ENCODE measurements at regions not wholly inside any gene's neighbourhood (a gene's known extent, or its start where the extent isn't known, plus 50 kb on each side); places are given as distances from the start of the nearest gene placed in this dataset.

DNA sequence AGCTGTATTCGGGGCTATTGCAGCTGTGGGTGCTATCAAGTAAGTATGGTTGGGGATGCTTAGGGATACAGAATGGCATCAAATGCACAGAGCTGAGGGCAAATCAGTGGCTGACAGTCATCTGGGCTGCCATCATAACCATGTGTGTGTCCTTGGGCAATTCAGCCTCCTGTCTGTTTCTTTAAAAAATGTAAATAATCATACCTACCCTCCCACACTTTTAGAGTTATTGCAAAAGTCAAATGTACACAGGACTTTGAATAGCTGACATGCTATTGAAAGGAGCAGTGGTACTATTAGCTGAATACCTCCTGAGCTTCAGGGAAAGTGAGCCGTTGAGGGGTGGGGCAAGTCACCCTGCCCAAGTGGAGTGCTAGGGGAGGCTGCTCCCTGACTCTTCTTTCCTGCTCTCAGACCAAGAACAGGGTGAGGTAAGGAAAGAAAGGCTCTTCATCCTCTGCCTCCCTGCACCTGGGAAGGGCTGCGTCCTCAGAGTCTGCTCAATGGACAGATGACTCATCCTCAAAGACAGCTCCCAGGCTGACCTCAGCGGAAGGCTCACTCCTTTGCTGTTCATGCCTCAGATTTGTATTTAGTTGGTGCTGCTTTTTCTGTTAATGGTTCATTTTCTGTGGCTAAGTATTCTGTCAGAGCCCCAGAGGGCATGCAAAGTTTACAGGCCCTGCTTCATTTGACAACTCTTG is 54.9 kb upstream of the BZW1 start:
- TF ChIP-seq, protein P1, sequence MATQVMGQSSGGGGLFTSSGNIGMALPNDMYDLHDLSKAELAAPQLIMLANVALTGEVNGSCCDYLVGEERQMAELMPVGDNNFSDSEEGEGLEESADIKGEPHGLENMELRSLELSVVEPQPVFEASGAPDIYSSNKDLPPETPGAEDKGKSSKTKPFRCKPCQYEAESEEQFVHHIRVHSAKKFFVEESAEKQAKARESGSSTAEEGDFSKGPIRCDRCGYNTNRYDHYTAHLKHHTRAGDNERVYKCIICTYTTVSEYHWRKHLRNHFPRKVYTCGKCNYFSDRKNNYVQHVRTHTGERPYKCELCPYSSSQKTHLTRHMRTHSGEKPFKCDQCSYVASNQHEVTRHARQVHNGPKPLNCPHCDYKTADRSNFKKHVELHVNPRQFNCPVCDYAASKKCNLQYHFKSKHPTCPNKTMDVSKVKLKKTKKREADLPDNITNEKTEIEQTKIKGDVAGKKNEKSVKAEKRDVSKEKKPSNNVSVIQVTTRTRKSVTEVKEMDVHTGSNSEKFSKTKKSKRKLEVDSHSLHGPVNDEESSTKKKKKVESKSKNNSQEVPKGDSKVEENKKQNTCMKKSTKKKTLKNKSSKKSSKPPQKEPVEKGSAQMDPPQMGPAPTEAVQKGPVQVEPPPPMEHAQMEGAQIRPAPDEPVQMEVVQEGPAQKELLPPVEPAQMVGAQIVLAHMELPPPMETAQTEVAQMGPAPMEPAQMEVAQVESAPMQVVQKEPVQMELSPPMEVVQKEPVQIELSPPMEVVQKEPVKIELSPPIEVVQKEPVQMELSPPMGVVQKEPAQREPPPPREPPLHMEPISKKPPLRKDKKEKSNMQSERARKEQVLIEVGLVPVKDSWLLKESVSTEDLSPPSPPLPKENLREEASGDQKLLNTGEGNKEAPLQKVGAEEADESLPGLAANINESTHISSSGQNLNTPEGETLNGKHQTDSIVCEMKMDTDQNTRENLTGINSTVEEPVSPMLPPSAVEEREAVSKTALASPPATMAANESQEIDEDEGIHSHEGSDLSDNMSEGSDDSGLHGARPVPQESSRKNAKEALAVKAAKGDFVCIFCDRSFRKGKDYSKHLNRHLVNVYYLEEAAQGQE (IDR thresholded peaks at IDR 0.05; ENCODE audit: insufficient replicate concordance, low read depth) = no peak
- TF ChIP-seq POLR2AphosphoS5 (IDR thresholded peaks at IDR 0.05; ENCODE audit: low read depth) (no peak), GABPA (IDR thresholded peaks at IDR 0.05; ENCODE audit: low read depth) (no peak), SPI1 (IDR thresholded peaks at IDR 0.05; ENCODE audit: borderline replicate concordance, low read depth) (no peak)
- TF ChIP-seq, protein P2, sequence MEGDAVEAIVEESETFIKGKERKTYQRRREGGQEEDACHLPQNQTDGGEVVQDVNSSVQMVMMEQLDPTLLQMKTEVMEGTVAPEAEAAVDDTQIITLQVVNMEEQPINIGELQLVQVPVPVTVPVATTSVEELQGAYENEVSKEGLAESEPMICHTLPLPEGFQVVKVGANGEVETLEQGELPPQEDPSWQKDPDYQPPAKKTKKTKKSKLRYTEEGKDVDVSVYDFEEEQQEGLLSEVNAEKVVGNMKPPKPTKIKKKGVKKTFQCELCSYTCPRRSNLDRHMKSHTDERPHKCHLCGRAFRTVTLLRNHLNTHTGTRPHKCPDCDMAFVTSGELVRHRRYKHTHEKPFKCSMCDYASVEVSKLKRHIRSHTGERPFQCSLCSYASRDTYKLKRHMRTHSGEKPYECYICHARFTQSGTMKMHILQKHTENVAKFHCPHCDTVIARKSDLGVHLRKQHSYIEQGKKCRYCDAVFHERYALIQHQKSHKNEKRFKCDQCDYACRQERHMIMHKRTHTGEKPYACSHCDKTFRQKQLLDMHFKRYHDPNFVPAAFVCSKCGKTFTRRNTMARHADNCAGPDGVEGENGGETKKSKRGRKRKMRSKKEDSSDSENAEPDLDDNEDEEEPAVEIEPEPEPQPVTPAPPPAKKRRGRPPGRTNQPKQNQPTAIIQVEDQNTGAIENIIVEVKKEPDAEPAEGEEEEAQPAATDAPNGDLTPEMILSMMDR (IDR thresholded peaks at IDR 0.05; ENCODE audit: insufficient read depth, low read length) = no peak
- H3K27me3 ChIP-seq (ENCODE audit: insufficient read depth, poor library complexity, severe bottlenecking) = no peaks in the 10 kb centered on the region
- H3K27ac ChIP-seq (replicated peaks) = no peak overlapping the region
- H3K4me3 ChIP-seq (replicated peaks; ENCODE audit: insufficient read depth, low read length) = no peak overlapping the region
- no peak for DNase-seq (ENCODE audit: low read depth in 1 of 2, low spot score in 1 of 2)

DNA sequence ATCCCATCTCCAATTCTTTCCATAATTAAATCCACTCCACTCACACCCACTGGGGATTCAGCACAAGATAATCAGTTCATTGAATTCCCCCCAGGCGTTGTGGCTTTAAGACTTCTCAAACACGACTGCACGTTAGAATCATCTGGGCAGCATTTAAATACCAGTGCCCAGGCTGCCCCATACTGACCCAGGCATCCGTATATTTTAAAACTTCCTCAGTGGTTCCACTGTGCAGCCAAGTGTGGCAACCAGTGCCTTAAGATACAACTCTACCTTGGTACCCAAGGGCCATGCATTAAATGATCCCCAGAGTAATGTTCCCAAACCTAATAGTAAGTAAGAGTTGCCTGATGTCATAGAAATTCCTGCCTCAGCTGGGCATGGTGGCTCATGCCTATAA is 54.3 kb upstream of the BZW1 start:
- Histone ChIP-seq H3K4me3 (replicated peaks; ENCODE audit: insufficient read depth, low read length) (no peak overlapping the region), H3K27me3 (ENCODE audit: insufficient read depth, poor library complexity, severe bottlenecking) (no peaks in the 10 kb centered on the region), H3K27ac (replicated peaks) (no peak overlapping the region)
- DNase-seq (ENCODE audit: low read depth in 1 of 2, low spot score in 1 of 2) = no peak
- TF ChIP-seq, protein P1 (IDR thresholded peaks at IDR 0.05; ENCODE audit: insufficient replicate concordance, low read depth) = no peak
- TF ChIP-seq SPI1 (IDR thresholded peaks at IDR 0.05; ENCODE audit: borderline replicate concordance, low read depth) (no peak), POLR2AphosphoS5 (IDR thresholded peaks at IDR 0.05; ENCODE audit: low read depth) (no peak), GABPA (IDR thresholded peaks at IDR 0.05; ENCODE audit: low read depth) (no peak)
- TF ChIP-seq, protein P2 (IDR thresholded peaks at IDR 0.05; ENCODE audit: insufficient read depth, low read length) = no peak

DNA sequence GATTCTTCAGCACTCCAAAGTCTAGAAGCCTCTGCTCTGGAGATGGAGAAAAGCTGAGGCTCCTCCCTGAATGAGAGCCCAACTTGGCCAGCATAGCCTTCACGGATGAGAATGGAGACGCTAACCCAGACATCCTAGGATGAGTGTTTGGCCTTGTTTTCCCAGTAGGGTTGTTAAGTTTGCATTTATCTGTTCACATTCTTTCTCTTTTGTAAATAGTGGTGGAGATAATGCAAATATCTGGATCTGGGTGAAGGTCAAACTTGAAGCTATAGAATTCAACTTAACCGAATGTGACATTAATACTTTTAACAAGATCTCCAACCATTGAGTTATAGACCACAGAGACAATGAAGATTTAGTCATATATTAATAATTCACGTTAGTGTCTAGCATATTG is 53.4 kb upstream of the BZW1 start:
- no peak overlapping the region for H3K27ac ChIP-seq (replicated peaks)
- TF ChIP-seq SPI1 (IDR thresholded peaks at IDR 0.05; ENCODE audit: borderline replicate concordance, low read depth) (no peak), POLR2AphosphoS5 (IDR thresholded peaks at IDR 0.05; ENCODE audit: low read depth) (no peak), GABPA (IDR thresholded peaks at IDR 0.05; ENCODE audit: low read depth) (no peak)
- TF ChIP-seq, protein P2 (IDR thresholded peaks at IDR 0.05; ENCODE audit: insufficient read depth, low read length) = no peak
- TF ChIP-seq, protein P1 (IDR thresholded peaks at IDR 0.05; ENCODE audit: insufficient replicate concordance, low read depth) = no peak
- H3K4me3 ChIP-seq (replicated peaks; ENCODE audit: insufficient read depth, low read length) = no peak overlapping the region
- H3K27me3 ChIP-seq (ENCODE audit: insufficient read depth, poor library complexity, severe bottlenecking) = no peaks in the 10 kb centered on the region
- no peak for DNase-seq (ENCODE audit: low read depth in 1 of 2, low spot score in 1 of 2)

Measured in HL-60 (cell line).